ENCODE measurements at regions not wholly inside any gene's neighbourhood (a gene's known extent, or its start where the extent isn't known, plus 50 kb on each side); places are given as distances from the start of the nearest gene placed in this dataset.

DNA sequence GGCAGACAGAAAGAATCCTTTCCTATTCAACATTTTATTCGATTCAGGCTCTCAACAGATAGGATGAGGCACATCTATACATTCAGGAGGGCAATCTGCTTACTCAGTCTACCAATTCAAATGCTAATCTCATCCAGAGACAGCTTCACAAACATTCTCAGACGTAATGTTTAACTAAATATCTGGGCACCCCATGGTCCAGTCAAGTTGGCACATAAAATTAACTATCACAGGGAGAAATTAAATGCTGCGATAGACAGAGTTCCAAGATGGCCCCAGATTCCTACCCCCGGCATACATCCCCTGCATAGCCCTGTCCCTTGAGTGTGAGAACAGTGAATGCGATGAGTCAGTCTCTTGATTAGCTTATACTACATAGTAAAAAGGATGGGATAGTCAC lies 184.3 kb downstream of the FGFR2 start:
- TF ChIP-seq POLR2A (IDR thresholded peaks at IDR 0.05) = no peak
- TF ChIP-seq, protein P1, sequence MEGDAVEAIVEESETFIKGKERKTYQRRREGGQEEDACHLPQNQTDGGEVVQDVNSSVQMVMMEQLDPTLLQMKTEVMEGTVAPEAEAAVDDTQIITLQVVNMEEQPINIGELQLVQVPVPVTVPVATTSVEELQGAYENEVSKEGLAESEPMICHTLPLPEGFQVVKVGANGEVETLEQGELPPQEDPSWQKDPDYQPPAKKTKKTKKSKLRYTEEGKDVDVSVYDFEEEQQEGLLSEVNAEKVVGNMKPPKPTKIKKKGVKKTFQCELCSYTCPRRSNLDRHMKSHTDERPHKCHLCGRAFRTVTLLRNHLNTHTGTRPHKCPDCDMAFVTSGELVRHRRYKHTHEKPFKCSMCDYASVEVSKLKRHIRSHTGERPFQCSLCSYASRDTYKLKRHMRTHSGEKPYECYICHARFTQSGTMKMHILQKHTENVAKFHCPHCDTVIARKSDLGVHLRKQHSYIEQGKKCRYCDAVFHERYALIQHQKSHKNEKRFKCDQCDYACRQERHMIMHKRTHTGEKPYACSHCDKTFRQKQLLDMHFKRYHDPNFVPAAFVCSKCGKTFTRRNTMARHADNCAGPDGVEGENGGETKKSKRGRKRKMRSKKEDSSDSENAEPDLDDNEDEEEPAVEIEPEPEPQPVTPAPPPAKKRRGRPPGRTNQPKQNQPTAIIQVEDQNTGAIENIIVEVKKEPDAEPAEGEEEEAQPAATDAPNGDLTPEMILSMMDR (IDR thresholded peaks at IDR 0.05) = no peak
